T-helper 2 cell (primary cell): ENCODE measurements at regions not wholly inside any gene's neighbourhood (a gene's known extent, or its start where the extent isn't known, plus 50 kb on each side); places are given as distances from the start of the nearest gene placed in this dataset.
A peak's percentile ranks its signal among the peaks of the same experiment; 100 is the strongest.
"Not testable (repeated sequence)": the region's sequence is repeated elsewhere in the genome, so short reads cannot be mapped to it uniquely, and the experiment has no call there.

Source experiments
- DNase-seq, 5 experiments: peaks; one replicate each; pipeline versions ENCODE4 v3.0.0 to v3.0.0-alpha.2; 2012 to 2022

DNA sequence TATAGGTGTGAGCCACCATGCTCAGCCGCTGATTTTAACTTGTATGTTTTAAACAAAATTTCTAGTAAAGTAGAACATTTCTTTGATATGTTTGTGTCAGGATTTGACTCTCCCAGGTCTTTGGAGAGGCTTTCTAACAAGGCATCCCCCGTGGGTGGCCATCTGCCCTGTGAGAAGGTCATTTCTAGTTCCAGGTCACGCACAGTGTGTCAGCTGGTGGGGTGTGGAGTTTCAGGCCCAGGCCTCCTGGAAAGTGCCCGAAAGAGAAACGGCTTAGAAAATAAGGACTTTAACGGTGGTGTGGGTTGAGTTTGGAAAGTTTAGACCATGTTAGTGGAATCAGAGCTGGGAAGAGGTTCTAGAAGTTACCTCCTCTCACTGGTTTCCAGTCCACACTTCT is 61.0 kb downstream of the SPDYE17 start:
- DNase-seq, result not testable (repeated sequence)

DNA sequence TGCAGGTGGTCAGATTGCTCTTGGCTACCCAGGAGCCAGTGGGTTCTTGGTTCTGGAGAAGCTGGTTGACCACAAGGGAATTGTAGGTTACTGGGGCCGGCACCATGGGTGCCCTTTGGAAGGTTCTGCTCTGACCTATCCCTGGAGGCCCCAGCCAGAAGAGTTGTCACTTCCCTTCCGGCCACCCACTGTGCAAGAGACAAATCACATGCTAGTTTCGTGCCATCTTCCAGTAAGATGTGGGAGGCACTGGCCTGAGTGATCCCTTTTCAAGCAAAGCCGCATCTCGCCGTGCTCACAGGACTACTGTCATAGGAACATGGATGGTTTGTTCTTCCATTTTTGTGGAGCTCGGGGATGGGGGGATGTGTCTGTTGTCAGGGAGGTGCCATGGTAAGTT is 62.3 kb downstream of the SPDYE17 start:
- DNase-seq, result not testable (repeated sequence)

DNA sequence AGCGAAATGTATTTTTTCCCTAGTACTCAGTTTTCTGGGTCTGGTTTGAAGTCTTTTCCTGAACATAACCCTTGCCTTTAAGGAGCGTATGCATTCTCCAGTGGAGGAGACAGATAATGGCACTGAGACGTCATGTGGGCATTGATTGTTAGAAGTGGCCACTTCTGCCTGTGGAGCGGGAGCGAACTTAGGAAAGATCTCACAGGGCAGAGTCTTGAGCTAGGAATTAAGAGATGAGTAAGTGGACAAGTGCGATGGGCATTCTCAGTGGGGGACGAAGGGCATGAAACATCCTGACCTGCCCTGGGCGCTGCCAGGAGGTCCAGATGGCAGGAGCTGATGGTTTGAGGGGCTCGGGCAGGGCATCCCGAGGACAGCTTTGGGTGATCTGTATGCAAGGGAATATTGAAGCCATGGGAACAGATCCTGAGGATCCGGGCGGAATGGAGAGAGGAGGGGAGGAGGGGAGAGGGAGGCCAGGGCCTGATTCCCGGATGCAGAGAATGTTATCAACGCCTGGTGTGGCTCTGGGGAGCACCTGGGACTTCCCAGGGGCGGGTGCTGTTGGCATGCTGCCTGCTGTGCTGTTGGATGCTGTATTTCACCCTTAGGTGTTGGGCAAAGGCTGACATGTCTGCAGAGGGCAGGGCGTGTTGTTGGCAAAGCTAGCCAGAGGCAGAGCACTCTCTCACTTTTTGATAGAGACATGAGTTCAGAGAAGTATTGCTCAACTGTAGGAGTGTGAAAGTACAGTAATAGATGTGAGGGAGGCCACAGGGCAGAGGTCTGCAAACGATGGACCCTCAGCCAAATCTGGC is 66.2 kb downstream of the SPDYE17 start:
- DNase-seq, result not testable (repeated sequence)

DNA sequence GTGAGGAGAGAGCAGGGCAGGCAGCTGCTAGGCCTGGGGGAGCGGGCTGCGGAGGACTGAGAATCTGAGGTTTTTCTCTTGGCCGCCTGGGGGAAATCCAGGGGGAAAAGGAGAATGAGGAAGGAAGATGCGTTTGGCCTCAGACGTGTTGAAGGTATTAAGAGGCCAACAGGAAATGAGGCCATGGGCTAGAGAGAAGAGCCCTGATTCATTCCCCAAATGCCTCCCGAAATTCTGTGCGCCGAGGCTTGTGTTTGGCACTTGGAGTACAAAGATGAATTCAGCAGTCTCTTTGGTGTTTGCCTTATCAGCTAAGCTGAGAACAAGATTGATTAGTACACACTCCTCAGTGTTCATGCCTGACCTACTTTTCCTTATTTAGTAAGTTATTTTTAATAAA is 68.1 kb downstream of the SPDYE17 start:
- DNase-seq, result not testable (repeated sequence)

DNA sequence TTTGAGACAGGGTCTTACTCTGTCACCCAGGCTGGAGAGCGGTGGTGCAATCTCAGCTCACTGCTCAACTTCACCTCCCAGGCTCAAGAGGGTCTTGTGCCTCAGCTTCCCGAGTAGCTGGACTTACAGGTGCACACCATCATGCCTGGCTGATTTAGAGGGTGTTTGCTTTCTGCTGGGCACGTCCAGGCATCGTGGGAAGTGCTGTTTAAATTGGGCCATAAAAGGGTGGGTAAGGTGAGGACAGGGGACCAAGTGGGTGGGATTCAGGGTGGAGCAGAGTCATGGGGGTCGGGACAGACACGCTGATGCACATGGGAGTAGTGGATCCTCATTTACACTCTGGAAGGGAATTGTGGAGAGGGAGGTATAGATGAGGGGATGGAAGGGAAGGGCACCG is 69.1 kb downstream of the SPDYE17 start:
- not testable (repeated sequence) for DNase-seq

DNA sequence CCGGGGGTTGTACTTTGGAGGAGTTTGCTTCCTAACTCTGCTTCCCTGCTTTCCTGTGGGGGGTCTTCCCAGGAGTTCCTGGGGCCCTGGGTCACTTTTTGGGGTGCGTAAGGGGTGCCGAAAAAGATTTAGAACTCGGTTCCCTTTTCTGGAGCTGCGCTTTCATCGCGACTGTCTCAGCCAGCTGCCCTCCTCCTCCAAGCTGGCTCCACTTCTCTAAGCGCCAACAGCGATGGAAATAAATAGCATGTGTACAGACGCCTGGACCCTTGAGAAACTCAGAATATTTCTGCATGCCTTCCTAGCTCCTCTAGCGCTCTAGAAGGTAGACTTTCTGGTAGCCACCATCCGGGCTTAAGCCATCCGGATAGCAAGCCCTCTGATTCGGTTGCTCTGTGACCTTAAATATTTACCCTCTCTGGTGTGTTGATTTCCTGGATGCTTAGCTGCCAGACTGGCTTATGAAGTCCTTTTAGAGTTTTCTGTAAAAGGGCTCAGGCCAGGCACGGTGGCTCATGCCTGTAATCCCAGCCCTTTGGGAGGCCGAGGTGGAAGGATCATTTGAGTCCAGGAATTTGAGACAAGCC is 71.7 kb downstream of the SPDYE17 start:
- not testable (repeated sequence) for DNase-seq

DNA sequence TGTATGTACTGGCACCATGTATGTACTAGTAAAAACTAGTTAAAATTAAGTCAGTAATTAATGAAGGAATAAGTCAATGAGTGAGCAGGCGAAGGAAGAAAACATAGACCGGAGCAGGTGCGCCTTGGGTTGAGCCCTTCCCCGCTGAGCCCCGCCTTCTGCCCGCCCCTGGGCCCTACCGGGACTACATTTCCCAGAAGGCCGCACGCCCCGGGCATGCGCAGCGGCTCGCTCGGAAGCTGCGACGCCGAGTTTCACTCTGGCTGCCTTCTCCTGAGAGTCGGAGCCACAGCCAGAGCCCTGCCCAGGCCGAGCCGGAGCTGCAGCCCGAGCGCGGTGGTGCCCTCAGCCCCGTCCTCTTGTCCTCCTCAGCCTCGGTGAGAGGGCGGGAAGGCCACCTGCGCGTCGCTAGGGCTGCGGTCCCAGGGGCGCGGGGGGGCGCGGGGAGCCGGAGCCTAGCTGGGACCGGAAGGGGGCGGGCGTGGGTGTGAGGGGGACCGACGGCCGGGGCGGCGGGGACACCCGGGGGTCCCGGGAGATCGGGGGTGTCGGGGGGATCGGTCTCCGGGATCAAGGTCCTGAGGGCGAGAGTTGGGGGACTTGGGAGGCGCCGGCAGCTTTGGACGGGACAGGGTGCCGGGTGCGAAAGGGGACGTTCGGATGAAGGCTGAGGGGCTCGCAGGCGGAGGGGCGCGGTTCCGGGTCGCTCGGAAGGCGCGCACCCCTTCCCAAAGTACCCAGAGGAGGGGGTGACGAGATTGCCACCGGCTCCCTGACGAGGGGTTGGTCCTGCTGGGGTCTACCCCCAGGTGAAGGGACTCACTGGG is 72.4 kb downstream of the SPDYE17 start:
- DNase-seq, result peak in 1 of 5 experiments; percentile 5

DNA sequence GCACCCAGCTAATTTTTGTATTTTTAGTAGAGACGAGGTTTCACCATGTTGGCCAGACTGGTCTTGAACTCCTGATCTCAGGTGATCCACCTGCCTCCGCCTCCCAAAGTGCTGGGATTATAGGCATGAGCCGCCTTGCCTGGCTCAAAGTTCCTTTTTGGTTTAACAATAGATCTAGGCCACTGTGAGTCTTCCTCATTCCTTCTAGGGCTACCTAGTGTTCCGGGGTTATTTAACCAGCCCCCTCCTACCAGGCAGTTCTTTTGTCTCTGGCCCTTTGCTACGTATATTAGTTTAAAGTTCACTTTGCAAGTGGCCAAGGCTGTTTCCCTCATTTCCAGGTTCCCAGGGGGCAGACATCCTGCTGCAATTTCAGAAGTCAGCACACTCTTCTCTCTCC is 75.6 kb downstream of the SPDYE17 start:
- DNase-seq, result not testable (repeated sequence)

DNA sequence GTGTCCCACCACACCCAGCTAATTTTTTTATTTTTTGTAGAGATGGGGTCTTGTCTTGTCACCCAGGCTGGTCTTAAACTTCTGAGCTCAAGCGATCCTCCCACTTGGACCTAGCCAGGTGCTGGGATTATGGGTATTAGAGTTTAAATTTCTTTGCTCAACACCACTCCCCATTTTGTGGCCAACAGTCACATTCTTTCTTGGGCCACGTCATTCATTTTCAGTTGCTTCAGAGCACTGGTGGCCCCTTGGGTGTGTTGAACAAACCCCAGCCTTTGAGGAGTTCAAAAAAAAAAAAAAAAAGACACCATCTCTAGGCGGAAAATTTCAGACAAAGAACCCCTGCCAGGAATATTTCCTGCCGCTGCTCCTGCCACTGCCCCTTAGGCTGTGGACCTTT is 77.0 kb downstream of the SPDYE17 start:
- DNase-seq, result not testable (repeated sequence)

DNA sequence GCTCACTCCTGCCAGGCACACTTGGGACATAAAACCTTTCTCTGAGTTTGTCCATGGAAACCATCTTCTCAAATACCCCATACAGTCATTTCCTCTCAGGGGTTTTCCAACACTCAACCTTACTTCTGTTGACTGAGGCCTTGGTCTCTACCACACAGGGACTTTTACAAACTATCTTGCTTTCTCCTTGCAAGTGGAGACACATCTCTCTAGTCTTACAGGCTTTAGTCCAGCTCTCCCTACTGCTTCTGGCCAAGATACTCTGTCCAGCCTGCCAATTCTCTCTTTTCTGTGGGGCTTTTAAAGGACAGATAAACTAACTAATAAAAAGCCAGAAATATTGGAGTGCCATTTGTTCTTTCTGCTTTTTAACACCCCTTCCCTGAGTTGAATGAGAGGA is 87.6 kb downstream of the SPDYE17 start:
- peak in 1 of 5 experiments; percentile 1 for DNase-seq

DNA sequence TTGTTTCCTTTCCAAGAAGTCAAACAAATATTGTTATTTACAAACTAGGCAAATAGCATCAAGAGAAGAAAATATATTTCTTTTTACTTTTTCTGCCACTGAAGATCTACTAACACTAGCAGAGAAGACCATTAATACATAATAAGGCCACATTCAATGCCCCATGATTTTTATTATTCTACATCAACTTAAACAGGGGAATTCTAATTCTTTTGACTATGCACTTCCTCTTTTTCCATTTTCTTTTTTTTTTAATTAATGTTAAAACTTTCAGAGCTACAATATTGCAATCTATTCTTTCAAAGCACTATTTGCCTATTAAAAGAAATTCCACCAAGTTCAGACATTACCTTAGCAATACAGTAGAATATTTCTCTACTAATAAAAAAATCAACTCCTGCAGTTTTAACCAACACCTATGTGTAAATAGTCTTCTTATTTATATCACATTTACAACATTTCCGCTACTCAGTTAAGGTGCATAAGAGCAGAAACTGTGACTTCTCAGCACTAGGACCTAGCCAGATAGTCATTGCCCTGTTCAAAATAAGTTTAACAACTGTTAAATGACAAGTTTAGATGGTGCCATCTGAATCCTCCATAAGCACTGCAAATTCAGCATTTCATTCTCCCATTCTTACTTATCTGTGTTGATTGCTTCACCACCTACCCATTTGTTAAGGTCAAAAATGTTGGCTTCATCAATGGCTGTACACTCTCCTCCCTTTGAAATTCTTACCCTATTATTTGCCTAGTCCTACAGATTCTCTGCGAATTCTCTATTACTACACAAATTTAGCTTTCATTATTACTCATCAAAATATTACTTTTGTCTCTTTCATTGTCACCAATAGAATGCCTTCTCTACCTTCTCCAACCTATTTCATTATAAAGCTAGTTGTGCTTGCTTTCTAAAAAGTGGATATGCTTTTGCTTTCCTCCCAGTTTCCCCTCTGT is 90.1 kb downstream of the SPDYE17 start:
- not testable (repeated sequence) for DNase-seq

DNA sequence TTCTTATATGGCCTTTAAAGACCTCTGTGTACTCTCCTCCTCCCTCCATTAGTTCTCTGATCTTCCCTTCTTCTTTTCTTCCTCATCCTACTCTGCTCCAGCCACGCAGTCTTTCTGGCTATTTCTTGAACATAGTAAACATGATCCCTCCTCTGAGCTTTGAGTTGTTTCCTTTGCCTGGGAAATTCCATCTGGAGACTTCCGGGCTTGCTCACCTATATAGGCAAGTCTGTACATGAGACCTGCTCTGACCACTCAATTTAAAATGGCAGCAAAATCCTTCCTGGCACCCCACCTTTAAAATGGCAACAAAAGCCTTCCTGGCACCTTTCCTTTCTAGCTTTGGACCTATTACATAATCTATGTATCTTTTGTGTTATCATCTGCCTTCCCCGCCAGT is 94.4 kb downstream of the SPDYE17 start:
- DNase-seq, result not testable (repeated sequence)

DNA sequence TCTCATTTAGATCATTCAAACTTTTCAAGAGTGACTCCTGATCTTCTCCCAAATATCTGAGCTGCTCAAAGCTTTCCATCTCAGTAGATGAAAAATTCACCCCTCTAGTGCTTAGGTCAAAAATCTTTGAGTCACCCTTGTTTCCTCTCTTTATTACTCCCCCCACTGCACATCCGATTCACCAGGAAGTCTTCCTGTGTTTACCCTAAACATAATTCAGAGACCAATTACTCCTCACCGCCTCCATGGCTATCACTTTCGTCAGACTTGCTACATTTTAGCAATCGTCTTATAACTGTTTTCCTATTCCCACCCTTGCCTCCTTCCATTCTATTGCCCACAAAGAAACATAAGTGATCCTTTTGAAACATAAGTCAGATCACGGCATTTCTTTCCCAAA is 94.8 kb downstream of the SPDYE17 start:
- not testable (repeated sequence) for DNase-seq

DNA sequence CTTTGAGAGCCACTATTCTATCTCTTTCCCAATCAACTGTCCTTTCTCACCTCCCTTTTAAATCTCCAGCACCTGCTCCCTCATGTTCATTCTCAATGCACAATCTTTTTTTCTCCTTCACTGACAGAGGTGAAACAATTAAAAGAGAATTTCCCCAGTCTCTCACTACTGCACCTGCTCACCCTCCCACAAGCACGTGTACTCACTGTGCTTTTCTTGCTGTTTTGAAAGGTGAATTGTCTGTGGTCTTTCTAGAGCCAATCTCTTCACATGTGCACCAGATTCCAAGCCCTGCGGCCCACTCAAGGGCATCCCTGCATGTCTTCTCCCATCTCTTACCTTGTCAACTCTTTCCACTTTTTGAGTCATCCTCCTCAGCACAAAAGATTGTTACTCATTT is 95.8 kb downstream of the SPDYE17 start:
- DNase-seq, result not testable (repeated sequence)

DNA sequence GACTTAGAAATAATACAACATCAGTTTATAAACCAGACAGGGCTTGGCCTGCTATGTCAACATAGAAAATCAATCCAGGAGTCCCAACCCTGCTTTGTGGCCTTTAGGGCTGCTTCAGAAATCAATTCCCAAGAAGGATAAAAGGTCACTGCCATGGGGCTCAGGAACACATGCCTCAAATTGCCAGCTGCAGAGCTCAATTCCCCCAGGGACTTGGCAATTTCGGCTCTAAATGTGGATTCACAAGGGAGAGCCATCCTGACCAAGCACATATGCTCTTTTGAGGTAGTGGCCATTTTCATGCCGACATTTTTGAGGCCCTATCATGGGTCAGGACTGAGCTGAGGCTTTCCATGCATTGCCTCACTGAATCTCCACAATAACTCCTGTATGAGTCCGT is 97.5 kb downstream of the SPDYE17 start:
- DNase-seq, result not testable (repeated sequence)

DNA sequence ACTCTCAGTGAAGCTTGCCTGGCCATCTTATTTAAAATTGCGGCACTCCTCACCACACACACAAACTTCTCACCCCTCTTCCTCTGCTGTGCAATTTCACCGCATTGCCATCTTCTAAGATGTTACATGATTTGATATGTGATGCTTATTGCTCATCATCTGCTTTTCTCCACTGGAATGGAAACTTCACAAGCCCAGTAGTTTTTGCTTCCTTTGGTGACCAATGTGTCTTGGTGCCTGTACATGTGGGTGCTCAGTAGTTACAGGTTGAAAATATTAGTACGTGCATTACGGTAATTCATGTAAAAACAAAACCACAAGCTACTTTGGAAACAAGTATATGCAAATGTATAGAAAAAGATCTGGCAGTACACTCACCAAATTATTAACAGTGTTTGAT is 99.2 kb downstream of the SPDYE17 start:
- DNase-seq, result peak in 1 of 5 experiments; percentile 22

DNA sequence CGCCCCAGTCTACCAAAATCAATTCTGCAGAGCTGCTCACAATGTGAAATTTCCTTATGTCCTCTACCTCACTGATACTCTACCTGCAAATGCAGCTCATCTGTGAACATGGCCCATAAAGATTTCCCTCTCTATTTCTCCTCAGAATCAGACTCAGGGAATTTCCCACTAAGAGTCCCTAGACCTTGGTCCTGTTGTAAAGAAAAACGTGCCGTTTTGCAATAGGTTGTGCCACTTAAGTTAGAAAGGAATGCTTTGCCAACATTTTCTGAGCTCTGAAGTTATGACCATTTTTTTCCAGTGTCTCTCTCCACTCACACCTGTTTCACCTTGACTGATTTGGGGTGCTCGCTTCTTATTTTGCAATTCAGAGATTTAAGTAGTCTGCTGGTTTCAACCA is 100.7 kb downstream of the SPDYE17 start:
- not testable (repeated sequence) for DNase-seq

DNA sequence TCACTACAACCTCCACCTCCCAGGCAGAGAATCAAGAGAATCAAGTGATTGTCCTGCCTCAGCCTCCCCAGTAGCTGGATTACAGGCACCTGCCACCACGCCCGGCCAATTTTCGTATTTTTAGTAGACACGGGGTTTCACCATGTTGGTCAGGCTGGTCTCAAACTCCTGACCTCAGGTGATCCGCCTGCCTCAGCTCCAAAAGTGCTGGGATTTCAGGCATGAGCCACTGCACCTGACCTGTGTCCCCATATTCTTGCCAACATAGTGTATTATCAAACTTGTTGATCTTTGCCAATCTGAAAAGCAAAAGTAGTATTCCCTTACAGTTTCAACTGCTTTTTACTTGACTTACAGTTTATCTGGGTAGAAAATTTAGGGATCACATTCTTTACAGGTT is 101.7 kb downstream of the SPDYE17 start:
- DNase-seq, result not testable (repeated sequence)

DNA sequence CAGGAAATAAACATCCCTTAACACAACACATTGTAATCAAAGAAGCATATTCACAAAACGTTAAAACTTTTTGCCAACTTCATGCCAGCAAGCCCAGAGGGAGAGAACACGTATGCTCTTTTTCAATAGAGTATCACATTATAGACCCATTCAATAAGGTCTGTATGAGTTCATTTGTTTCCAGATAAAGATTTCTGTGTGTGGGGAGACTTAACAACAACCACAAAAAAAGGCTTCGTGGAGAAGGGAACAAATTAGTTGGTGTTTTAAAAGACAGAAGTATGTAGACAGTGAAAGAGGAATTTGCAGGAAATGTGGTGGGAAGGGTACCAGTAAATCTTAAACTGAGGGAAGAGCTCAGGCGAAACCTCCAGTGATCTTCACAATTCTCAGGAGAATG is 103.4 kb downstream of the SPDYE17 start:
- not testable (repeated sequence) for DNase-seq

DNA sequence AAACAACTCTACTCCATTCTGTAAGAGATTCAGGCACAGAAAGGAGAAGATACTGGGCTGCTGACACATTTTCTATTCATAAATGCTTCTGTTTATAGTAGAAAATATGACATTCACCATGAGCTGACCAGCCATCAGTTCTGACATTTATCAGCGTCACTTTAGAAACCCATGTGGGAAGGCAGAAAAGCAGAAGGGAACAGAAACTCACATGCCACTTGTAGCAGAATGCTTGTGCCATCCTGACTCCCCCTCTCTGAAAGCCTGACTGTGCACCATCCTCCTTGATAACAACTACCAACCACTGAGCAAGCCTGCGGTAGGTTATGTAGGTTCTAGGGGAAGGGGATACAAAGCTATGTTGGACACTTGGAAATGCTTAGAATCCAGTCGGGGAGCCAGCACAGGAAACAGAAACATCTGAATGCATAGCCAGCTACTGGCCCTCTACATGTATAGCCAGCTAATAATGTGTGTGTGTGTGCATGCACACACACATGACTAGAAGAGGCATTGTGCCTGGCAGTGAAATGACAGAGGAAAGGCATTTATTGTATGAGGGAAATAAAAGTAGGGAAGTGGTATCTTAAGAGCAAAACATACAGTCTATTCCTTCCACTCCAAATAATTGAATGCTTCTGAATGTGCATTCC is 104.3 kb downstream of the SPDYE17 start:
- not testable (repeated sequence) for DNase-seq

DNA sequence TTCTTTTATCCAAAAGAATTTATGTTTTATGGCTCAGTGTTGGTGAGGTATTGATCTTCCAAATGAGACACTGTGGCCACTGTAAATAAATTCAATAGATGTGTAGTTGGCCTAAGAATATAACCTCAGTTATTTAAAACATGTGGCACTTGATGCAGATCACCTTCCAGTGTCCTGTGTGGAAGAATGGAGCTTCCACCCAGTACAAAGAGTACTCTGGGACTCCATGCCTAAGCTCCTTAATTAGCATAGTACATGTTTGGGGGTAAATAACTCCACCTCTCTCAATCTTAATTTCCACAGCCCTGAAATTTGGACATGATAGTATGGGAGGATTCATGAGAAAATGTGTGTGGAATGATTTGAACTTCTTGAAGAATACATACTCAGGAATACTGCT is 105.7 kb downstream of the SPDYE17 start:
- not testable (repeated sequence) for DNase-seq

DNA sequence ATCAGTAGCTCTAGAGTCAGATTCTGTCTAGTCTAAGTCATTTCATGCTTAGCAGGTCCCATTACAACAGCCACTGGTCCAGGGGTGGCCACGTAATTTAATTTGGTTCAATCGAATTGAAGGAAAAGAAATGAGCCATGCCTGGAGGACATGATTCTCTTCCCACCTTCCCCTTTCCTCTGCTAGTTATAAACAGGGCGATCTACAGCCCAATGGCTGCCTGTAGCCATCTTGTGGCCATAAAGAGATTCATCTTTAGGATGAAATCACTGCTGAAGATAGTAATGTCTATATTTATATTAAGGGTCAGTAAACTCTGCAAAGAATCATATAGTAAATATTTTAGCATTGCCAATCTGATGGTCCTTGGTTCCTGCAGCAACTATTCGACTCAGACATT is 107.4 kb downstream of the SPDYE17 start:
- not testable (repeated sequence) for DNase-seq
